Stimulated activated CD4-positive, alpha-beta T cell treated with anti-CD3 and anti-CD28 coated beads, Interleukin-15, amount 100 ng/mL, for 48 hours (primary cell): ENCODE measurements at regions not wholly inside any gene's neighbourhood (a gene's known extent, or its start where the extent isn't known, plus 50 kb on each side); places are given as distances from the start of the nearest gene placed in this dataset.

ENCODE experiments used
- DNase-seq, 2 donors: peaks; one replicate each; pipeline ENCODE4 v3.0.0-alpha.2; 2020; ENCODE audit warnings: low read depth in 2 of 2

DNA sequence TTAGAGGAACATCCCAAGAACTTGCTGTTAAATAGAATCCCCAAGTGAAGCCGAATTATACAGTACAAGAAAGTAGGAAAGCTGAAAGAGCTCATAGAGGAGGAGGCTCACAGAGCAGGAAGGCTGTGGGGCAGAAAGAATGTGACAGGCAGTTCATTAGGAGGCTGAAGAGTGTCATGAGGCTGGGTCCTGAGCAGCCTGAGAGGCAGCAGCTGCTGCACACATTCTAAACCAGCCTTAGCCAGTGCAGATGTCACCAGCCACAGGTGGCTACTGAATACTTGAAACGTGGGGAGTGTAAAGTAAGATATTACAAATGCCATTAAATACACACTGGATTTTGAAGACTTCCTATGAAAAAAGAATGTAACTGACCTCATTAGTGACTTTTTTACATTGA is 490.2 kb upstream of the KLHL29 start:
- no peak for DNase-seq

DNA sequence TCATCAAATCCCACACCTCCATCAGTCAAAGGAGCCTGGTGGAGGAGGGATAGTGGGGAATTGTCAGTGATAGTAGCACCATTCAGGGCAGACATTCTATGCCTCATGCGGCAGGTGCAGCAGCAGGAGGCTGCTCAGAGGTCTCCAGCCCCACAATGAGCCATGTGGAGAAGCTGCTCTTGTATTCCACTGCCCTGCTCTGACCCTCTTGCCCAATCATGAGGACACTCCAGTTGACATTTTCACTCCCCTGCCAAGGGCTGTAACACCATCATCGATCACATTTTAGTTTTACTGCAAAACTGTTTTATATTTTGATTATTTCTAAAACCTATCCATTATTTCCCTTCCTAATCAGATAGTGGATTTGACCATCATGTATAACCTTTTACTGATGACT is 487.6 kb upstream of the KLHL29 start:
- no peak for DNase-seq

DNA sequence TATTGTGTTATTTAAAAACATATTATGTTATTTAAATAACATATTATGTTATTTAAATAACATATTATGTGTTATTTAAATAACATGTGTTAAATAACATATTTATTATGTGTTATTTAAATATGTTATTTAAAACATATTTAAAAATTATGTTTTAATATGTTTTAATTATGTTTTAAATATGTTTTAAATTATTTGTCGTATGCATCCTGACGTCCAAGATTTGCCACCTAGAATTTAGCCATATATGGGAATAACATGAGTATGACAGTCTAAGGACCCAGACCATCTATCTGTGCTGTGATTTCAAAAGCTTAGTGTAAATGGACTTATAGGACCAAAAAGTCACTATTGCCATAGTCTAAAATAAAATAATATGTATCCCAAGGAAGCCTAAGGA is 484.3 kb upstream of the KLHL29 start:
- no peak for DNase-seq

DNA sequence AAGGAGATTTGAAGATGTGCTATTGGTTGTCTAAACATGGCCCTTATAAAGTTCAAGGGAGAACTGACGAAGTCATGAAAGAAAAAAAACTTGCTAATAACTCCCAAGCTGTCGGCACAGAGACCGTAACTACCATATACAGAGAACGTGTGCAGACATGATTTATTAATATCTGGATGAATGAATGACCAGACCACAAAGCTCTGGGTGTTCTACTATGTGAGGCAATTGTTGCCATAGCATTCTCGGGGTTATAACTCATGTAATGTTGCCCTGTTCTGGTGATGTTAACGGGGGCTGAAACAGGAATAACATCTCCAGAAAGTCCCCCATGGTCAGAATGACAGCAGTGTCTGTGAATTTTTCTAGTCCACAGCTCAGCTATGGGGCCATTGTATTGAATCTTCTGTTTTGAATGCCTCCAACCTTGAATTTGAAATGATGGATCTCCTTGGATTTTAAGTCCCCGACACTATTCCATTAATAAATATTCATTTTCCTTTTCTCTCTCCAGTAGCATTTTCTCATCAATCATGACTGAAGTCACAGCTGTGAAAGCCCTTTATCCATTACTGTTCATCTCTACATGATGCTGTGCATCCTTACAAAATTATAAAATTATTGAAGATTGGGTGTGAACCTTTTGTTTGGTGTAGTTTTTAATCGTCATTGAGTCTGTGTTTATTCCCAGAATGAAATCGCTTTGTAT is 483.4 kb upstream of the KLHL29 start:
- no peak for DNase-seq

DNA sequence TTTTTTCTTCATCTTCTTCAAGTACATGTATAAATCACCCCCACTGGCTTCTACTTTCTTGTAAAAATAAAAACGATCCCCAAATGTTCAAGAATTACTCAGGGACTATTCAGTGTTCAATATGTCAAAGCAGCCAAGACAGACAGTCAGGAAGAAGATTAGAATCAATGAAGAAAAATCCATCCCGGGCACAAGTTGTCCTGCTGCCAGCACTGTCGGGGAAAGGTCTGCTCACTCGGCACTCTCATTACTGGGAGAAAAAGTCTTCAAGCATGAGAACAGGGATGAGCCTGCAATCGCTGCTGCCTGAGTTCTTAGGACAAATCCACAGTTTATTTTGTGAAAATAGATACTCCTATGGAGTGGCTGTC is 482.8 kb upstream of the KLHL29 start:
- DNase-seq: no peak

DNA sequence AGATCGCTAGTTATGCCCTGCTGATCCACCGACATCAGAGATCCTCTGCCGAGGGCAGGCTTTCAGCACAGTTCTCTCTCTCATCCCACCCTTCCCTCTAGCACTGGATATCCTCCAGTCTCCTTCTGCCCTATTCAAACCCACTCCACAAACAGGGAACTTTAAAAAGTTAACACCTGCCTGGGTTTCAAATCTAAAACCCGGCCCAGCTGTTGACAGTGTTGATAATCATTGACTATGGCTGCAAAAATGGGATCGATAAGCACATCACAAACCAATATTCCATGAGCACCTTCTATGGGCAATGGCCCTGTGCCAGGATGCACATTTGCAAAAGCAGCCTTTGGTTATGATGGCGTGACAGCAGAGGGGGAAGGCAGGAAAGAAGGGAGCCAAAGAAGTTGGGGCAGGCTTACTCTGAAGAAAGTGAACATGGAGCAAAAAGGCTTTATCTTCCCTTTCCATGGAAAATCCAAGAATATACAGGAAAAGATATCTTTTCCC is 482.3 kb upstream of the KLHL29 start:
- no peak for DNase-seq

DNA sequence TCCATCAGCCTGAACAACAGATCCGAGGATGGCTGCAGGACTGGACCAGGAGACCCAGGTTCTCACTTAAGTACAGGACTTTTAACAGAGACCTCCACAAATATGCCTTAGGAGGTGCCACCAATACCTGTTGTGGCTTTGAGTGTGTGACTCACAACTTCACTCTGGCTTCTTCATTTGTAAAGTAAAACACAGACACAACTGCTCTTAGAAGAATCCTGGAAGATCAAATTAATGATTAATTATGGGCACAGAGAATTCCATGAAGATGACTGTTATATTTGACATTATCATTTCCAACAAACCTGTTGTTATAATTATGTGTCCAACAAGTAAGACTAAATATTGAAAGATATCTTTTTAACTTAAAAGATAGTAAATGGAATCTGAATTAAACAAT is 481.4 kb upstream of the KLHL29 start:
- no peak for DNase-seq

DNA sequence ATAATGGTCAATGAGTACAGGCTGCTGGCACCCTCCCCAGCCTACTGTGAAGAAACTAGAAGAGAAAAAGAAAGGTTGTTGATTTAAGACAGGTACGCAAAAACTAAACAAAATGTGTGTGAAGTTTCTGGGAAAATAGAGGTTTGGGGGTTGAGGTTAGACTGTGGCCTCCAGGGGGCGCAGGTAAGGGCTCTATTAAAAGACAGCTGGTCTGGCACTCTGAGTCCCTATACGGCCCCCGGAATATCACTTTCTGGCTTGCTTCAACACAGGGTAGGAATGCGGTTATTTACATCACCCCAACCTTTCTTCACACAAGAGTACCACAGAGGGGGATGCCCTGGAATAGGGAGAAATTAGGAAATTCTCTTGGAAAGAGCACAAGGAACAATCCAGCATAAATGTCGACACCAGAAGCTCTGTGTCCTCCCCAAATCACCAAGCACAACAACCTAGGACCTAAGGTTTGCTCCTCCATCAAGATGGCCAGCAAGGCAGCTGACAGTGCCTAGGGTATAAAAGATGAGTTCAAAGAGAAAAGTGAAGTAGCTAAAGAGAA is 480.8 kb upstream of the KLHL29 start:
- DNase-seq: peak in 1 of 2 donors; percentile 3

DNA sequence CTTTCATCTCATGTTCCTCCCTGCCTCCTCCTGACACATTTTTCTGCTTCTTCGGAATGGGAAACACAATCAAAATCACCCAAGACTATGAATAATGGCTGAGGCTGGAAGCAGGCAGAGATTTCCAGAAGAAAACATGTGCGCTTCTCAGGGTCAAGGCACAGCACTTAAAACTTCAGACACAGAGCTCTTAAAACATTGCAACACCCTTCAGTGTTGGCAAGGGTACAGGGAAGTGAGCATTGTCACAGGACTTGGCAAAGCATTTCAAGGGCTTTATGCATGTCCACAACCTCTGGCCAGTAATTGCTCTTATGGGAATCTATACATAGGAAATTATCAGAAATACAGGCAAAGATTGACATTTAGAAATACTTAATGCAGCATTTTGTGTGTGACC is 477.6 kb upstream of the KLHL29 start:
- no peak for DNase-seq

DNA sequence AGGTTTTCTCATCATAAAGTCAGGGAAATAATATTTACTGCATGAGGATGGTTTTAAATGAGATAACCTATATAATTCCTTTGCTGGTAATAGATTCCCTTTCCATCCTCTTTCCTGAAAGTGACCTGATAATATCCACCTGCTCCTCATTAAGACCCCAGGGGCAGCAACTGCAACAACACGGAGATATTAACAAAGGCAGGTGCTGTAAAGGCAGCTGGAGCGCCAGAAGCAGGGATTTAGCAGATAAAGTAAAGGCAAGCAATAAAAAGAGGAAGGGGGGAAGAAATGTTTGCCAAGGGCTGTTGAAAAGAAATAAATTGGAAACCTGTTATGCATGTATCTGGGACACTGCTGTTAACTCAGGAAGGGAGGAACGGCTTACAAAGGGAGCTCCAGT is 472.6 kb upstream of the KLHL29 start:
- DNase-seq: no peak

DNA sequence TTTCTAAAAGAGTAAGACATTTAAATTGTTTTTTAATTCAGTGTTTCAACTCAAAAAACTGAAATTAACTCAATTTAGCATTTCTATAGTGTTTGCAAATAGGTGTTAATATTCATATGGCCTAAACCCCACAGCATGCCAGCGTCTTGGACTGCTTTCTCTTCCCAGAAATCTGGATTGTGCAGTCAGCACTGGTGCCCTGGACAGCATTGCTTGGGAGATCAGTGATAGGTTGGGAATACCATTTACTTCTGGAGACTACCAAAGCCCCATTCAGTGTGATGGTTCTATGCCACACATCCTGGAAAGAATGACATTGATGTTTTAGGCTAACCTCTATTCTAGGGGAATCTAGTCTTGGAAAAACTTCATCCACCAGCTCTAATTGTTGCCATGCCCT is 455.0 kb upstream of the KLHL29 start:
- DNase-seq: no peak

DNA sequence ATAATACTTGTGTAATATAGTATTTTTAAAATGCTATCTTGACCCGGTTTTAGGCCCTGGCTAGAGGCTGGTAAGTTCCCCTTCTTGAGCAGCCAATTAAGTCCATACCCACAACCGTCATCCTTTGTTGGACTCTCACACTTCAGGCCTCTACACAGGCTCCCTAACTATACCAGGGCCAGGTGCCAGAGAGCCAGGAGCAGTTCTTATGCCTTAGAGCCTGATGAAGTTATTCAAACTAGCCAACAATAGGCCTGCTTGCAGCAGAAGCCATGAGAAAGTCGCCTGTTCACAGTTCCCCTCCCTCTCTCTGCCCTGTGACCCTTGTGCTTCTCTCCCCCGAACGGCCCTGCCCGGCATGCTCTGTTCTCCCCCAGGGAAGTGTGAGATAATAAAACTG is 454.2 kb upstream of the KLHL29 start:
- no peak for DNase-seq

DNA sequence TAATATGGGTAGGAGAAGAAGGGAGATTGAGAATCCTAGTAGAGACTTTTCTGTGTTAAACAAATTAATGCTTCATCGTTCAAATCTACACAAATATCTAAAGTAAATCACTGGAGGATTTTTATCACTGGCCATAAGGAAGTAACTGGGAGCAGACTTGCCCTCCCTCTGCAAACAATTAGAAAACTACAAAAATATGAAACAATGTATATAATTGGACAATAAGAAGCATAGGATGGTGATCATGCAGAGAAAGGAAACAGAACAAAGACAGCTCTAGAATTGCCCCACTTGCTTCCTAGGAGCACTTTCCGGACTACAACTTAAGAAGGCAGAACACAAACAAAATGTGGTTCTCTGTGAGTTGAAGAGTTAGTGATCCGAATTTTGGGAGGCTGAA is 452.7 kb upstream of the KLHL29 start:
- no peak for DNase-seq

DNA sequence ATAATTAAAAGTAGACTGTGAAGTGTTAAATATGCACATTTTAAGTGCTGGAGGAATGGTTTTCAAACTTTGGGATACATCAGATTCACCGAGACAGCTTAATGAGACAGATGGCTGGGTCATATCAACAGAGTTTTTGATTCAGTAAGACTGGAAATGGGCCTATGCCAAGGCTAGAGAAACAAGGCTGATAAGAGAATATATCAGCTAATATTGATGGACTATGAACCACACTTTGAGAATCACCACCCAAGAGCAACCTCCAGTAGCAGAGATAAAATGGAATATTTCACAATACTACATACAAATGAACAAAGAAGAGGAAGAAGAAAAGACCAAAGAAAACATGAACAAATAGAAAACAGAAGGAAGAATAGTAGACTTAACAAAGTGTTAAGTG is 450.2 kb upstream of the KLHL29 start:
- no peak for DNase-seq

DNA sequence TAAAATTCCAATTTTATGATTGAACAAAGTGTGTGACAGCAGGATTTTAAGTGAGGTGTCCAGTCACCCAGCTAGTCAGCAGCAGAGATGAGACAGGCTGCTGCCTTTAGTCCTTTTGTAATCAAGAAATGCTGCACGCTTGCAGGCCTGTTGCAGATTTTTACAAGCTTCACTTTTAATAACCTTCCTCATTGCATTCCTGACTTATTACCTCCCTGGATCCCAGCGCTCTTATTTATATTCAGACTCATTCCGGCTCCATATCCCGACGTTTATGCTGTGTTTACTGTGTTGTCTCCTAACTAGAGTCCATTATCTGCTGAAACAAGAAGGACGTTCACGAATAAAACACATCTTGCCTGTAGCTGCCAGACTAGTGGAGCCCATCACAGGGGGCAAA is 442.5 kb upstream of the KLHL29 start:
- no peak for DNase-seq

DNA sequence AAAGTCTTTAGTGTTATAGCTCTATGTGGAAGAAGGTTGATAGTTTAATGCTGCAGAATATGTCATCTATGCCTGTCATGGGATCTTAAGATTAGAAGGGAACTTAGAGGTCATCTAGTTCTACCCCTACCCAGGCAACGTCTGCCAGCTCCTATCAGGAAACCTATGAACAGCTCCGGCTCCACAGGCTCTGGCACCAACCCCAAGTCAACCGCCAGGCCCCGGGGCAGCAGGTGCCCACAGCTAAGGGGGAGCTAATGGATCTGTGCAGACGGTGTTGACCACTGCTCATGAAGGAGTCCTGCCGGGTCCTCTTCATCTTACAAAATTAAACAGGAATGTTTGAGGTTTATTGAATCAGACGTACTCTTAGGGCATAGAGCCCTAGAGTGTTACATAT is 440.8 kb upstream of the KLHL29 start:
- no peak for DNase-seq

DNA sequence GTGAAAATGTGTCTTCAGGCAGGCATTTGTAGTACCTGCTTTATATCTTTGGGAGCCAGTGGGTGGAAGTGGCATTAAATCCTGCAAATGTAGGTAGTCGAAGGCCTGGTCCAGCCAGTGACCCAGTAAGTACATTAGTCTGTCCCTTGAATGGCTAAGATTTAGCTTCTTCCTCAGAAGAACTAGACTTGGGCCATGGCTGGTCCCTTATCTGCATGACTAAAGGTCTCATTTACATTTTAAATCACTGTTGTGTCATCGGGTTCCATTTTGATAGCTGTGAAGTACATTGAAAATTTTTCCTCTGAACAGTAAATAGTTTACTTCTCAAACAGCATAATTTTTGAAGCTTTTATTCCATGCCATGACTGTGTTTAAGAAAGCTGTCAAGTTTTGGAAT is 438.4 kb upstream of the KLHL29 start:
- DNase-seq: no peak

DNA sequence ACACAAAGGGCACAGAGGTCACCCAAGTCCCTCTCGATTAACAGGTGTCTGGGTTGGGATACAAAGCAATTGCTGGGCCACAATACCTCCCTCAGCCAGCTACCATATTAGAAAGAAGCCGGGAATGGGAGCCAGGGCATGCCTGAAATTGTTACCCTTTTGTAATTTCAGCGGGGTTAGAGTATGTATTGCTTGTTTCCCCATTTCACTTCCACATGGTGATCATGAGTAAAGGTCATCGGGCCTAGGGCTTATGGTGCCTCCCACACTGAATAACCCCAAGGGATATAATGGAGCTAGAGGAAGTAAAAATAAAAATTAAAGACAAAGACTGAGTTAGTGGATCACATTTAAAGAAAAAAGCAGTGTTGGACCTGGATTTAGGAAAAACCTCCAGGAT is 437.2 kb upstream of the KLHL29 start:
- no peak for DNase-seq

DNA sequence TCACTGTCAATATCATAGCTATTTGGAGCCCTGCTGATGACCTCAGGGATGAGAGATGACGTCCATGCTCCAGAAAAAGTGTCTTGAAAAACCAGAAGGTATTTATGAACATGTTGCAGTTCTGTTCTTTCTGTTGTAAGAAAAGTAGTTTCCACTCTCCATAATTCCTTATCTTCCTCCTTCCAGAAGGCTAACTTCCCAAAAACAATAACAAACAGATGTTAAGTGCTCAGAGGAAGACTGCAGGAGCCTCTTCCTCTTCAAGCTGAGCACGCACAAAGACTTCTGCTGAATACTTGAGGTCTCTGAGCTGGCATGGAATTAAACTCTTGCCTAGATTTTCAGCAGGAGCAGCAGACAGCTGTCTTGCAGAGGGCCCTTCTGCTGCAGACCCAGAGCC is 434.5 kb upstream of the KLHL29 start:
- no peak for DNase-seq

DNA sequence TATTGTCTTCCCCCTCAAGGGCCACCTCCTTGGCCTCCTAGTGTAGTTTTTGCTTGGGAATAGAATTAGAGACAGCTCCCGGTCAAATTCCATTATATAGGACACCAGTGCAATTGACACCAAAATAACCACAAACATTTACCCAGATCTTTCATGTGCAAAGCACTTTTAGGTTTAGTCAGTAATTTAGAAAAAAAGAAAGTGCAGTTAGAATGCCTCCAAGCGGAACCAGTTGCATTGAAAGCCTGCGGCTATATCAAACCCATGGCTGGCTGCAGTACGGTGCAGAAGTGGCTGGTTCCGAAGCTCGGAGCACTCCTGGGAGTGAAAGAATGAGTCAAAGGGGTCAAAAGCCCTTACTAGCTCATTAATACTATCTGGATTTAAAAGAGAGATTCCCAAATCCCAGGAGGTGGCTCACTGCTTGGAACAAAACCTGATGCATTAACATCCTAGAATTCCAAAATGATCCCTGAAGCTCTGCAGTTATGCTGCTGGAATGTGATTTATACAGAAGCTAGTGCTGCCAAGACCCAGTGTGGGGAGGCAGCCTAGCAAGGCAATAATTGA is 432.2 kb upstream of the KLHL29 start:
- DNase-seq: no peak

DNA sequence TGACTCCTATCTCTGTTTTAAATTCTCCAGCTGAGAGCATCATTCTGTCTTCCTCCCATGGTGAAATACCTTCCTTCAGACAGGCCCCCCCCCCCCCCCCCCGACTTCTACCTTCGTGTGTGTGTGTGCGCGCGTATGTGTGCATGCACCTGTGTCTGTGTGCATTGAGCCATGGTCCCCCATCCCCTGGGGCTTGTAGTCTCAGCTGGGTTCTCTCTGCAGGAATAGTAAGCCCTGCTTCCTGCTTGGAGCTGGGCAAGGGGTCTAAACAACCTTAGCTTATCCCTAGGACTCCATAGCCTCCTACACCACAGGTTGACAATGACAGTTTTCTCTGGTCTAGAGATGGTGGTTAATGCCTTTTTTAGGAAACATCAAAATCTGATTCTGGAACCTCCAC is 427.5 kb upstream of the KLHL29 start:
- no peak for DNase-seq

DNA sequence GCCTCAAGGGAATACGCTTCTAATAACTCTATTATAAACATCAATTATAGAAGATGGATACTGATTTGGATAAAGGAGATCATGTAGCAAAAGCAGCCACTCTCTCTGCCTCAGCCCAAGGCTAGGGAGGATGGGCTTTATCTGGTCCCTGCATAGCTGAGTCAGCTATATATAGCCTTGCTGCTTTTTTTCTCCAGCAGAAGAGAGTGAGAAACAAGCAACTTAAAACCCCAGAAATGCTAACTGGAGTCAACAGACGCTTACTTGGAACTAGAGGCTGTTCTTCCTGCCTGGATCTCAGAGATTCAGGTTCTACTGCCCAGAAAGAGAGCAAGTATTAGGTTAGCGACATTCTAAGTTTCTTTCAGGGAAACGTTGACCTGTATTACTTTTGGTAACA is 426.7 kb upstream of the KLHL29 start:
- no peak for DNase-seq

DNA sequence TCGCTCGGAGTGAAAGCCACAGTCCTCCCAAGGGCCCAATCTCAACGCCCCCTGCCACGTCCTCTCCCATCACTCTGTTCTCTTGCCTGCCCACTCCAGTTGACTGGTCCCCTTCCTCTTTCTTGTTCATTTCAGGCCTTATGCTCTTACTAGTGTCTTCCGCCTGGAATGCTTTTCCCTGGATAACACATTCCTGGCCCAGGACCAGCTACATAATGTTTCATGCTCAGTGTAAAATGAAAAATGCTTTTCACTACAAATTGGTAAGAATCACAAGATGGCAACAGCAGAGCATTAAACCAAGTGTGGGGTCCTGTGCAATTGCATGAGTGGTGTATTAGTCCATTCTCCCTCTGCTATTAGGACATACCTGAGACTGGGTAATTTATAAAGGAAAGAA is 417.2 kb upstream of the KLHL29 start:
- no peak for DNase-seq
